ENCODE measurements at regions not wholly inside any gene's neighbourhood (a gene's known extent, or its start where the extent isn't known, plus 50 kb on each side); places are given as distances from the start of the nearest gene placed in this dataset.
"Not testable (repeated sequence)": the region's sequence is repeated elsewhere in the genome, so short reads cannot be mapped to it uniquely, and the experiment has no call there.

- DNase-seq (ENCODE audit: low read depth), result no peak
Measured at GRCh38 chr22:48306785-48307510, 1520.7 kb downstream of the BRD1 start.

DNA sequence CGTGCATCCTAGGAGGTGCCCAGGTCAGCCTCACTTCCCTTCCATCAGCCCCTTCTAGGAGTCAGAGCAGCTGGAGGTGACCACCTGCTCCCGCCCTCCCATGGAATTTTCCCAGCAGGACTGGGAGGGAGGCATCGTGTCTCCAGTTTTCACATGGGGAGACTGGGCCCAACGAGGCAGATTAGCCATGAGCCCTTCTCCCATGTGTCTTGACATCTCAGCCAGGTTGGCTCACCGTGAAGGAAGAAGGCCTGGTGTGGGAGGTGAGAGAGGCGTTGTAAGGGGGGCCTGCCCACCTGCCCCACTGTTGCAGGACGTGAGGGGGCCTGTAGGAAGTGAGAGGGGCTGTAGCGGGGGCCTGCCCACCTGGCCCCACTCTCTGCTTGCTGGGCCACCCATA is 1521.4 kb downstream of the BRD1 start:
- no peak for DNase-seq (ENCODE audit: low read depth)

DNA sequence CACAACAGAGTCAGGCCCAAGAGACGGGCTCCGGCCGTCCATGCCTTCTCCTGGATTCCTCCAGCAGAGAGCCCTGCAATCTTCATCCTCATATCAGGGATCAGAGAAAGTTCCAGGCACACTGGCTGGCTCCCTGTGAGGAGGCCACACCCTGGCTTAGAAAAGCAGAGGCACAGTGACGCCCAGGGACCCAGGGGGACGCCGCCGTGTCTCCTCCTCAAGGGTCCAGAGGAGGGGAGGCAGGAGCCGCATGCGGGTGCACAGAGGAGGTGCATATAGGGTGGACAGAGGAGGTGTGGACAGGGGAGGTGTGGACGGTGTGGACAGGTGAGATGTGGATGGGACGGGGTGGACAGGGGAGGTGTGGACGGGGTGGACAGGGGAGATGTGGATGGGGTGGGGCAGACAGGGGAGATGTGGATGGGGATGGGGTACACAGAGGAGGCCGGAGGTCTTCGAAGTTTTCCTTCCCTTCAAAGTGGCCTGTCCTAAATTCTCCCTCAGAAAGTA is 1521.9 kb downstream of the BRD1 start:
- no peak for DNase-seq (ENCODE audit: low read depth)

DNA sequence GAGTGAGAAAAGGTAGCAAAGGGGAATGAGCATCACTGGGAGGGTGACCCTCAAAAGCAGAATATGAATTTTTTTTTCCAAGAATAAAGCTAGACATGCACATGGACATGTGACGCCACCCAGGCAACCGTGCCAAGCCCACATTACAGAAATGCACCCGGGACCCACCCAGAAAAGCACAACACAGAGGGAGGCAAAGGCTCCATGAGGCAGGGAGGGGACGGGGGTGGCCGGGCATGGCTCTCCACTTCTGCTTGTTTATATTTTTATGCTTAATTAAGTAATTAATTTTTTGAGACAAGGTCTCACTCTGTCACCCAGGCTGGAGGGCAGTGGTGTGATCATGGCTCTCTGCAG is 1524.3 kb downstream of the BRD1 start:
- no peak for DNase-seq (ENCODE audit: low read depth)

GRCh38 chr22:48302657-48303368 is 1524.9 kb downstream of the BRD1 start:
- DNase-seq (ENCODE audit: low read depth), result no peak

DNA sequence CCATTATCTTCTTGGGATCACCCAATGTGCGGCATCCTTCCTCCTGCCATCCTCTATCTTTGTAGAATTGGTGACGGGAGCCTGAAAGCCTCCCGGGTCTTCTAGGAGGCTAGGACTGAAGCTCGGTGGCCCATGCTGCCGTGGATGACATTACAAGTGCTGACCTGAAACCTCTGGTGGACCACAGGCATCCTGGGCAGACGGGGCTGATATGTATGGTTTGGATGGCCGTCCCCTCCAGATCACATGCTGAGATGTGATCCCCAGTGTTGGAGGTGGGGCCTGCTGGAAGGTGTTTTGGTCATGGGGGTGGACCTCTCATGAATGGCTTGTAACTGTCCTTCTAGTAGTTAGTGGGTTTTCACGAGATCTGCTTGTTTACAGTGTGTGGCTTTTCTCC is 1525.8 kb downstream of the BRD1 start:
- DNase-seq (ENCODE audit: low read depth), result no peak

DNA sequence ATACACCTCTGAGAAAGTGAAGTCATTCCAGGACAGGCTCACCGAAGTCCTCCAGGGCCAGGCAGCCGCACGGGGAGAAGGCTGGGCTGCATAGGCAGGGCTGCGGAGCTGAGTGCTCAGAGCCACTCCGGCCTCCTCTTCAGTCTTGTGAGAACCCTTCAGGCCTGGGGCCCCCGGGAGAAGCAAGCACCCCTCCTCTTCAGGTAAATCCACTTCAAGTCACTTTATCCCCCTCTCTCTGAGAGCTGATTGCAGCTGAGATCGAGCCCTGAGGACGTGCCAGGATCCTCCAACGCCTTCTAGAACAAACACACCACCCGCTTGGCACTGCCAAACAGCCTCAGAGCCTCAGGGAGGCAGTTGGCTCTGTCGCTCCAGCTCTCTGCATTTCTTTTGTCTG is 1526.3 kb downstream of the BRD1 start:
- DNase-seq (ENCODE audit: low read depth), result no peak

DNA sequence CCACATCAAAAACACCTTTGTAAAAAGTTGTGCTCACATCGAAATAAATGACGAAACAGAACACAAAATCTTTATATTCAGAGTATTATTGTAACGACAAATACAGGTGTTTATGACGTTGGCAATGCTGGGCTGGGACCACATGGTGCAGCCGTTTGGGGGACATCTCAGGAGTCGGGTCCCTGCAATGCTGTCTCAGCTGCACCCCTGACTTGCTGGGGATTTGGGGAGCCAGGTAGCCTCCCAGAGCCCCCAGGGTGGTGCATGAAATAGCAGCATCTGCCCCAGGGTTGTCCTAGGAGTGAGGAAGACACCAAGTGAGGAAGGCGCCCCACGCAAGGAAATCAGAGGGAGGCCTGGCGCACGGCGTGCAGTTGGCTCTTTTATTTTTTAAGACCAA is 1526.8 kb downstream of the BRD1 start:
- DNase-seq (ENCODE audit: low read depth), result no peak

GRCh38 chr22:48299801-48300200 is 1527.9 kb downstream of the BRD1 start:
- no peak for DNase-seq (ENCODE audit: low read depth)

GRCh38 chr22:48299124-48299523 is 1528.5 kb downstream of the BRD1 start:
- no peak for DNase-seq (ENCODE audit: low read depth)

DNA sequence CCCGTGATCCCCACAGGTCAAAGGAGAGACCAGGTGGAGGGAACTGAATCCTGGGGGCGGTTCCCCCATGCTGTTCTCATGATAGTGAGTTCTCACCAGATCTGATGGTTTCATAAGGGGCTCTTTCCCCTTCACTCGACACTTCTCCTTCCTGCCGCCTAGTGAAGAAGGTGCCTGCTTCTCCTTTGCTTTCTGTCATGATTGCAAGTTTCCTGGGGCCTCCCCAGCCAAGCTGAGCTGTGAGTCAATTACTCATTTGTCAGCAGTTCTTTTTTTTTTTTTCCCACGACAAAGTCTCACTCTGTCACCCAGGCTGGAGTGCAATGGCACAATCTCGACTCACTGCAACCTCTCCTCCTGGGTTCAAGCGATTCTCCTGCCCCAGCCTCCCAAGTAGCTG is 1530.4 kb downstream of the BRD1 start:
- DNase-seq (ENCODE audit: low read depth), result no peak

GRCh38 chr22:48289954-48290353 is 1527.5 kb downstream of the TBC1D22A start:
- not testable (repeated sequence) for DNase-seq (ENCODE audit: low read depth)

DNA sequence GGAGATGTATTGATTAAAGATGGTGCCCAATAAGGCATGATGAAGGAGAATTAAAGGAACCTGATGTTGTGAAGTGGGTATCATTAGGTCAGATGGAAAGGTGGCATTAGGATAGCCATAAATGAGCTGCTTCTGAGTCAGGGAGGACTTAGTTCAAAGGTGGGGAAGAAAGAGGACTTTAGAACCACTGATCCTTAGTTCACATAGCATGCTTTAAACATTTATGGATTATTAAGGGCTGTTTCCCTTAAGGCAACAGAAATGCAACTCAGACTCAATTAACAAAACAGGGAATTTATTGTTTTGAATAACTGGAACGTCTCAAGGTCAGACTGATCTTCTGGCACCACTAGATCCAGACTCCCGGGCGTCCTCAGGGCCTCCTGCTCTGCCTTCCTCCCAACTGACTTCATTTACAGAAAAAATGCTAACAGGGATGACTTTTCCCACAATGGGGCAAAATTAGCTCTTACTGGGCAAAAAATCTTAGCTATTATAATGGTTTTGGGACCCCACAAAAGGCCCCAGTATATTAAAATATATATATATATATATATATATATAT is 1526.0 kb downstream of the TBC1D22A start:
- DNase-seq (ENCODE audit: low read depth), result no peak

DNA sequence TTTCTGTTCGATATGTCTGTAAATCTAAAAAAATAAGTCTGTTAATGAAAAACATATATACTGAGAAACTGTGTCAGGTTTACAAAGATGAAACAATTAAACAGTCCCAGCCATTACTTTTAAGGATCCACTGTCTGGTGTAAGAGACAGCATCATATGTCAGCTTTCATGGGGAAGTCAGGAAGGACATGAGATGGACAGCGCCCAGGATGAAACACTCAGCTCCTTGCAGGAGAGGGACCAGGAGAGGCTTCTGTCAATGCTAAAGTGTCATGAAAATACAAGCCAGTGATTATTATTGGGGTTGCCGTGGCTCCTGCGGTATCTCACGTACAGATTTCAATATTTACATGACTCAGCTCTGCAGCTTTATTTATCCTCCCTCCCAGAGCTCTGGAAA is 1524.6 kb downstream of the TBC1D22A start:
- no peak for DNase-seq (ENCODE audit: low read depth)

DNA sequence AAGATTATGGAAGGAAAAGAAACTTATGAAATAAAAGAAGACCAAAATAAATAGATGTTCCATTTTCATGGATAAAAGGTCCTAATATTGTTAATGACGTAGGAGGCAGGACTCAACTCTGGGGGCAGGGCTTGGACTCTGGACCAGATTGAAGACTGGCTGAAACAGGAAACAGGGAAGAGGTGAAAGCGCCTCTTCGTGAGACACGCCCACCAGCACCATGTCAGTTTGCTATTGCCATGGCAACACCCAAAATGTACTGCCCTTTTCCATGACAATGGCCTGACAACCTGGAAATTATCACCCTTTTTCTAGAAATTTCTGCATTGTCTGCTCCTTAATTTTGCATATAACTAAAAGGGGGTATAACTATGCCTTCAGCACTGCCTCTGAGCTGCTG is 1522.2 kb downstream of the TBC1D22A start:
- no peak for DNase-seq (ENCODE audit: low read depth)

- DNase-seq (ENCODE audit: low read depth), result no peak
Measured at GRCh38 chr22:48282804-48283203, 1520.4 kb downstream of the TBC1D22A start.

- no peak for DNase-seq (ENCODE audit: low read depth)
Measured at GRCh38 chr22:48279461-48279756, 1517.0 kb downstream of the TBC1D22A start.

- DNase-seq (ENCODE audit: low read depth), result no peak
Measured at GRCh38 chr22:48278620-48279460, 1516.4 kb downstream of the TBC1D22A start.

DNA sequence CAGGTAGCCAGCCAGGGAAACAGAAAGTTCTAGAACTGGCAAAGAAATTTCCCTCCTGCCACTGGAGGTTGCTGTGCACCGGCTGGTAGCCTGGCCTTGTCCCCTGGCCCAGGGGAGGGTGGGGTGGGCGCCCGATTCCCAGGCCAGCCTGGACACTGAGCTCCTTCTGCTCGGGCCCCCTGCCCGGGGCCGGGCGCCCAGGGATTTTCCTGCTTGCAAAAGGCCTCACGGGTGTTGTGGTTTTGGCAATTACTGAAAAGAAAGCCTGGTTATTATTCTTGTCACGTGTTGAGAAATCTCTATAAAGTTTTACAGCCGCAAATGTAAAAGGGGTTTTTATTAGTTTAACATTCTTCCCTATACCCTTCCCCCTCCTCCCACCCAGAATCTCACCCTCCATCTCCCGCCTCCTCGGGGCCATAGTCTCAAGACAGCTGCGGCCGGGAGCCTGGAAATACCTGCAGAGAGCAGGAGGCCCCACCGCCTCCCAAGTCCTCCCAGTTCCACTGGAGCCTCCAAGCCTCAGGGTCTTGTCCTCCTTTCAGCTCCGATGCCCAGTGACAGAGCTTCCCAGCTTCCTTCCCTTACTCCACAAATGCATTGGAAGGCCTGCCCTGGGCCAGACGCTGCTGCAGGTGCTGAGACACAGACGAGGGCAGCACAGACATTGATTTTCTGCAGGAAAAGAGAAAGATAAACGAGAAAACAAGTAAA is 1515.6 kb downstream of the TBC1D22A start:
- DNase-seq (ENCODE audit: low read depth), result no peak

DNA sequence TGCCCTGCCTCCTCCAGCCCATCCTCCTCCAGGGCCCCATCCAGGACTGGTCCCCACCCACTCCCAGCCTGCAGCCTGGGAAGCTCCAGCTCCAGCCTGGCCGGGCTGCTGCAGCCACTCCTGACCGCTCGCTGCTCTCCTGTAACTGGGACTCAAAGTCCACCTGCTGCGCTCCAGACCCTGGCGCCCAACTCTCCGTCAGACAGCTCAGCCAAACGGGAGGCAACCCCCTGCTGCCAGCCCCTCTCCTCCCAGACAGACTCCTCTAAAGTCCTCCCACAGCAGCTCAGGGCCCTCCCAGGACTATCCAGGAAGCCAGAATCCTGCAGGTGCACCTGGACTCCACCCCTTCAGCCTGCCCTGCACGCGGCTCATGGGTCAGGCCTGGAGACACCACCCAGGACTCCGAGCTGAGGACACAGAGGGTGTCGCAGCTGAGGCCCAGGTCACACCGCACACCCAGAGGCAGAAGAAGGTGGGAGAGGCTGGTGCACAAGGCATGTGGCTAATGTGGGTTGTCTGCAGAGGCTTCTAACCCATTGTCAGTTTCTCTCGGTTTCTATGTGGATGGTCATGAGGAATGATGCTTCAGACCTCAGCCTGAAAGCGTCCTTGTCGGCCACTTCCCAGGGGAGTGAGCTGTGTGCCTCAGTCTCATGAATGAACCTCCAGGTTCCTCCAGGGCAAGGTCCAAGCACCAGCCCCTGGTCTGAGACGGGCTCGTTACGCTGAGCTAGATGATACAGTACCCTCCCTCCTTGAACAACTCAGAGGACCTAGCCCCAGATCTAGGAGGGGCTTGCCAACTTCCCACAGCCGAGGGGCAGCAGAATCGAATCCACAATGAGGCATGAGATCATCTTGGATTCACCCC is 1514.8 kb downstream of the TBC1D22A start:
- DNase-seq (ENCODE audit: low read depth), result no peak

GRCh38 chr22:48275412-48275811 is 1513.0 kb downstream of the TBC1D22A start:
- DNase-seq (ENCODE audit: low read depth), result no peak
